ENCODE measurements at regions not wholly inside any gene's neighbourhood (a gene's known extent, or its start where the extent isn't known, plus 50 kb on each side); places are given as distances from the start of the nearest gene placed in this dataset.

GRCh38 chr6:105825210-105825609 is 260.9 kb upstream of the PRDM1 start:
- TF ChIP-seq, protein P1, sequence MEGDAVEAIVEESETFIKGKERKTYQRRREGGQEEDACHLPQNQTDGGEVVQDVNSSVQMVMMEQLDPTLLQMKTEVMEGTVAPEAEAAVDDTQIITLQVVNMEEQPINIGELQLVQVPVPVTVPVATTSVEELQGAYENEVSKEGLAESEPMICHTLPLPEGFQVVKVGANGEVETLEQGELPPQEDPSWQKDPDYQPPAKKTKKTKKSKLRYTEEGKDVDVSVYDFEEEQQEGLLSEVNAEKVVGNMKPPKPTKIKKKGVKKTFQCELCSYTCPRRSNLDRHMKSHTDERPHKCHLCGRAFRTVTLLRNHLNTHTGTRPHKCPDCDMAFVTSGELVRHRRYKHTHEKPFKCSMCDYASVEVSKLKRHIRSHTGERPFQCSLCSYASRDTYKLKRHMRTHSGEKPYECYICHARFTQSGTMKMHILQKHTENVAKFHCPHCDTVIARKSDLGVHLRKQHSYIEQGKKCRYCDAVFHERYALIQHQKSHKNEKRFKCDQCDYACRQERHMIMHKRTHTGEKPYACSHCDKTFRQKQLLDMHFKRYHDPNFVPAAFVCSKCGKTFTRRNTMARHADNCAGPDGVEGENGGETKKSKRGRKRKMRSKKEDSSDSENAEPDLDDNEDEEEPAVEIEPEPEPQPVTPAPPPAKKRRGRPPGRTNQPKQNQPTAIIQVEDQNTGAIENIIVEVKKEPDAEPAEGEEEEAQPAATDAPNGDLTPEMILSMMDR (IDR thresholded peaks at IDR 0.05; ENCODE audit: unreplicated experiment), result no peak
- no peaks in the 10 kb centered on the region for H3K4me1 Mint-ChIP-seq (ENCODE audit: low read depth)
- H3K27ac Mint-ChIP-seq, result no peak overlapping the region
- no peaks in the 10 kb centered on the region for H3K36me3 Mint-ChIP-seq (ENCODE audit: insufficient read depth)
- H3K27me3 Mint-ChIP-seq, result peaks cover under 1% of the 10 kb centered on the region
- no peak for DNase-seq (ENCODE audit: low spot score, unreplicated experiment)
- H3K4me3 Mint-ChIP-seq (ENCODE audit: low read depth), result no peak overlapping the region
- H3K9me3 Mint-ChIP-seq (ENCODE audit: low read depth), result peaks cover 19% of the 10 kb centered on the region

GRCh38 chr6:105824732-105825131 is 261.4 kb upstream of the PRDM1 start:
- Mint-ChIP-seq H3K4me3 (ENCODE audit: low read depth) (no peak overlapping the region), H3K36me3 (ENCODE audit: insufficient read depth) (no peaks in the 10 kb centered on the region), H3K27ac (no peak overlapping the region), H3K27me3 (no peaks in the 10 kb centered on the region), H3K4me1 (ENCODE audit: low read depth) (no peaks in the 10 kb centered on the region), H3K9me3 (ENCODE audit: low read depth) (peaks cover 19% of the 10 kb centered on the region)
- DNase-seq (ENCODE audit: low spot score, unreplicated experiment), result no peak
- TF ChIP-seq, protein P1 (IDR thresholded peaks at IDR 0.05; ENCODE audit: unreplicated experiment), result no peak

GRCh38 chr6:105821777-105822176 is 264.4 kb upstream of the PRDM1 start:
- no peak overlapping the region for H3K27ac Mint-ChIP-seq
- H3K27me3 Mint-ChIP-seq, result peaks cover 5% of the 10 kb centered on the region
- H3K9me3 Mint-ChIP-seq (ENCODE audit: low read depth), result peaks cover 13% of the 10 kb centered on the region
- no peaks in the 10 kb centered on the region for H3K4me1 Mint-ChIP-seq (ENCODE audit: low read depth)
- TF ChIP-seq, protein P1 (IDR thresholded peaks at IDR 0.05; ENCODE audit: unreplicated experiment), result no peak
- no peak overlapping the region for H3K4me3 Mint-ChIP-seq (ENCODE audit: low read depth)
- DNase-seq (ENCODE audit: low spot score, unreplicated experiment), result no peak
- no peaks in the 10 kb centered on the region for H3K36me3 Mint-ChIP-seq (ENCODE audit: insufficient read depth)

DNA sequence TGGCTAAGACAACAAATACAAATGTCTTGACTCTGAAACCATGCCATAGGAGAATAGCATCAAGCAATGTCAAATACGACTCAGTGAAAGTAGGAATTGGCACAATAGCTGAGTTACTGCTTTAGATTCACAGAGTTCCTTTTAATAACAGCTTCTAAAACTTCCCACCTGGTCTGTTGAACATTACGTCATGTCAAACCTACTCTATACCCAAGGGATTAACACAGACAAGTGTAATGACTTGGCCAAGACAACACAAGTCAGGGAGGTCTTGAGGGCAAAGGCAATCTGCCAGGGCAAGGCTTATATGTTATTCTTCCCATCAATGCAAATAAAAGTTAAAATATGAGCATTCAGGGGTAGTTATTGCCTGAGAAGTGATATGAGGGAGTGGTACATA is 265.1 kb upstream of the PRDM1 start:
- no peak overlapping the region for H3K27ac Mint-ChIP-seq
- no peaks in the 10 kb centered on the region for H3K36me3 Mint-ChIP-seq (ENCODE audit: insufficient read depth)
- DNase-seq (ENCODE audit: low spot score, unreplicated experiment), result no peak
- peaks cover 13% of the 10 kb centered on the region for H3K9me3 Mint-ChIP-seq (ENCODE audit: low read depth)
- no peak overlapping the region for H3K4me3 Mint-ChIP-seq (ENCODE audit: low read depth)
- TF ChIP-seq, protein P1 (IDR thresholded peaks at IDR 0.05; ENCODE audit: unreplicated experiment), result no peak
- H3K4me1 Mint-ChIP-seq (ENCODE audit: low read depth), result no peaks in the 10 kb centered on the region
- peaks cover 13% of the 10 kb centered on the region for H3K27me3 Mint-ChIP-seq

- Mint-ChIP-seq H3K4me1 (ENCODE audit: low read depth) (no peaks in the 10 kb centered on the region), H3K27me3 (peaks cover 26% of the 10 kb centered on the region), H3K36me3 (ENCODE audit: insufficient read depth) (no peaks in the 10 kb centered on the region), H3K9me3 (ENCODE audit: low read depth) (peaks cover 13% of the 10 kb centered on the region), H3K27ac (no peak overlapping the region), H3K4me3 (ENCODE audit: low read depth) (no peak overlapping the region)
- TF ChIP-seq, protein P1 (IDR thresholded peaks at IDR 0.05; ENCODE audit: unreplicated experiment), result no peak
- no peak for DNase-seq (ENCODE audit: low spot score, unreplicated experiment)
Measured at GRCh38 chr6:105819745-105820144, 266.4 kb upstream of the PRDM1 start.
